GM23338 (cell line): ENCODE measurements at regions not wholly inside any gene's neighbourhood (a gene's known extent, or its start where the extent isn't known, plus 50 kb on each side); places are given as distances from the start of the nearest gene placed in this dataset.

Experiments used
- ATAC-seq: fragments of 200-7000 bp; cut with Tn5 transposase; 3 replicates; pipeline ENCODE4 v1.9.1; 2020
- DNase-seq: peaks from one replicate; pipeline ENCODE4 v3.0.0-alpha.2; 2015; ENCODE audit warnings: low spot score
- H2AFZ ChIP-seq: fragments of 200-600 bp; sonication (generic); 2 replicates; pipeline ENCODE4 v1.8.0; 2016; ENCODE audit warnings: antibody characterized with exemption, mild to moderate bottlenecking, moderate library complexity
- H3F3A ChIP-seq: fragments of 200-600 bp; sonication (generic); replicated peaks from 2 replicates; pipeline ENCODE4 v1.8.0; 2017; ENCODE audit warnings: antibody characterized with exemption, mixed run types, low read depth
- H3K27ac ChIP-seq: fragments of 200-600 bp; sonication (generic); 2 replicates; pipeline ENCODE4 v1.6.1; 2016; ENCODE audit warnings: low read depth
- H3K27me3 ChIP-seq: fragments of 200-600 bp; sonication (generic); 2 replicates; pipeline ENCODE4 v1.8.0; 2016; ENCODE audit warnings: mild to moderate bottlenecking, mixed run types, moderate library complexity; ENCODE audit not compliant: insufficient read depth
- H3K36me3 ChIP-seq: fragments of 200-600 bp; sonication (generic); 2 replicates; pipeline ENCODE4 v1.8.0; 2016; ENCODE audit warnings: mild to moderate bottlenecking; ENCODE audit not compliant: insufficient read depth
- H3K4me1 ChIP-seq: fragments of 200-600 bp; sonication (generic); 2 replicates; pipeline ENCODE4 v1.8.0; 2016; ENCODE audit warnings: mild to moderate bottlenecking, moderate library complexity; ENCODE audit not compliant: insufficient read depth
- H3K4me2 ChIP-seq: fragments of 200-600 bp; sonication (generic); 2 replicates; pipeline ENCODE4 v1.7.1; 2017; ENCODE audit warnings: mixed run types
- H3K4me3 ChIP-seq: fragments of 200-600 bp; sonication (generic); 2 replicates; pipeline ENCODE4 v1.6.1; 2016; ENCODE audit warnings: mixed run types
- H3K79me2 ChIP-seq: fragments of 200-600 bp; sonication (generic); replicated peaks from 2 replicates; pipeline ENCODE4 v1.8.0; 2017; ENCODE audit warnings: mild to moderate bottlenecking; ENCODE audit not compliant: insufficient read depth
- H3K9me2 ChIP-seq: fragments of 200-600 bp; sonication (generic); 2 replicates; pipeline ENCODE4 v1.8.0; 2017; ENCODE audit not compliant: insufficient read depth
- H4K20me1 ChIP-seq: fragments of 200-600 bp; sonication (generic); replicated peaks from 2 replicates; pipeline ENCODE4 v1.8.0; 2017; ENCODE audit warnings: mild to moderate bottlenecking; ENCODE audit not compliant: insufficient read depth
- H3K27ac Mint-ChIP-seq: 2 replicates; pipeline ENCODE4 v1.8.0; 2020; ENCODE audit warnings: inconsistent platforms, mild to moderate bottlenecking, moderate library complexity, mixed read lengths
- H3K27me3 Mint-ChIP-seq: 3 replicates; pipeline ENCODE4 v1.8.0; 2022; ENCODE audit warnings: low read depth, mild to moderate bottlenecking, moderate library complexity, mixed read lengths, inconsistent platforms; ENCODE audit not compliant: insufficient read depth, poor library complexity
- H3K36me3 Mint-ChIP-seq: 3 replicates; pipeline ENCODE4 v1.8.0; 2021; ENCODE audit warnings: low read depth, mild to moderate bottlenecking, inconsistent platforms, moderate library complexity, mixed read lengths
- H3K4me1 Mint-ChIP-seq: 3 replicates; pipeline ENCODE4 v1.8.0; 2020; ENCODE audit warnings: mild to moderate bottlenecking, inconsistent platforms, mixed read lengths
- H3K4me3 Mint-ChIP-seq: 3 replicates; pipeline ENCODE4 v1.8.0; 2021; ENCODE audit warnings: moderate library complexity, mild to moderate bottlenecking, inconsistent platforms, mixed read lengths
- H3K9me3 Mint-ChIP-seq: 3 replicates; pipeline ENCODE4 v1.8.0; 2020; ENCODE audit warnings: moderate library complexity, mild to moderate bottlenecking, inconsistent platforms, mixed read lengths
- CREB1 ChIP-seq: fragments of 250-450 bp; sonication (Bioruptor Pico); IDR thresholded peaks from 2 replicates; pipeline ENCODE4 v1.5.0; 2020; ENCODE audit warnings: low read depth, mild to moderate bottlenecking, moderate library complexity
- EZH2 ChIP-seq: fragments of 200-600 bp; sonication (generic); IDR thresholded peaks from one replicate; pipeline ENCODE4 v1.8.0; 2017; ENCODE audit warnings: antibody characterized with exemption, mild to moderate bottlenecking, low read depth; ENCODE audit not compliant: unreplicated experiment
- EZH2phosphoT487 ChIP-seq: fragments of 200-600 bp; sonication (generic); IDR thresholded peaks from one replicate; pipeline ENCODE4 v1.8.1; 2018; ENCODE audit warnings: antibody characterized with exemption; ENCODE audit not compliant: unreplicated experiment
- JUNB ChIP-seq: IDR thresholded peaks from one replicate; pipeline ENCODE4 v1.6.1; 2016; ENCODE audit warnings: antibody characterized with exemption; ENCODE audit not compliant: unreplicated experiment
- NANOG ChIP-seq: IDR thresholded peaks from 2 replicates; pipeline ENCODE4 v1.6.1; 2016; ENCODE audit warnings: antibody characterized with exemption, borderline replicate concordance
- POLR2AphosphoS5 ChIP-seq: IDR thresholded peaks from 2 replicates; pipeline ENCODE4 v1.6.1; 2016; ENCODE audit warnings: antibody characterized with exemption, low read depth
- ZNF114 ChIP-seq: fragments of 250-450 bp; sonication (Bioruptor Pico); IDR thresholded peaks from 2 replicates; pipeline ENCODE4 v1.5.0; 2020; ENCODE audit warnings: mild to moderate bottlenecking, moderate library complexity
- ZNF331 ChIP-seq: fragments of 250-450 bp; sonication (Bioruptor Pico); IDR thresholded peaks from 2 replicates; pipeline ENCODE4 v1.5.0; 2020; ENCODE audit warnings: low read depth, mild to moderate bottlenecking, moderate library complexity
- TF ChIP-seq, protein P1 (sequence below): fragments of 250-450 bp; sonication (Bioruptor Pico); IDR thresholded peaks from 2 replicates; pipeline ENCODE4 v1.5.0; 2020; ENCODE audit warnings: mild to moderate bottlenecking, moderate library complexity
- TF ChIP-seq, protein P2 (sequence below): IDR thresholded peaks from 2 replicates; pipeline ENCODE4 v1.6.1; 2016; ENCODE audit warnings: antibody characterized with exemption

DNA sequence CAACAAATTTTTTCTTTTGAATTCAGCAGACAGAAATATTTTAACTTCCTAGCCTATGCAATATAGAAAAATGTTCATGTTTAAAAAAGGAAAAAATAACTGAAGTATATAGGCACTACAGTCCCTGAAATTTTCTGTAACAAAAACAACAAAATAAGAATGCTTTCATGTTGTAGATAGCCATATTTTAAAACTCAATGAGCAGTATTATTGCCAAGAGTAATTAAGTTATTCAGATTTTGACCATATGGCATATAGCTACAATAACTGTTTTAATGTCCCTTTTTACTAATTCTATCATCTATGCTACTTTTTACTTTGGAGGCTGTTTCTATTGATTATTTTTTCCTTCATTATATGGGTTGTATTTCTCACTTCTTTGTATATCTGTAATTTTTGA is 283.3 kb upstream of the RIMS1 start:
- H3K27me3 Mint-ChIP-seq, result peaks cover 2% of the 10 kb centered on the region
- no peaks in the 10 kb centered on the region; the same call in 2 of the 3 replicates for H3K9me3 Mint-ChIP-seq
- Histone ChIP-seq H3K4me2 (no peak overlapping the region), H3K4me1 (0 out of 2 replicates have a peak, but pooled peaks cover 6% of the 10 kb centered on the region), H3K79me2 (no peaks in the 10 kb centered on the region), H3K27me3 (no peaks in the 10 kb centered on the region), H3K36me3 (no peaks in the 10 kb centered on the region), H2AFZ (no peak overlapping the region), H3F3A (no peaks in the 10 kb centered on the region), H3K4me3 (no peak overlapping the region), H3K27ac (no peak overlapping the region), H4K20me1 (no peaks in the 10 kb centered on the region), H3K9me2 (no peaks in the 10 kb centered on the region)
- DNase-seq (no peak), ATAC-seq (no peak)
- no peaks in the 10 kb centered on the region for H3K36me3 Mint-ChIP-seq
- peaks cover 11% of the 10 kb centered on the region; the same call in 2 of the 3 replicates for H3K4me1 Mint-ChIP-seq
- H3K4me3 Mint-ChIP-seq, result no peak overlapping the region
- no peak overlapping the region for H3K27ac Mint-ChIP-seq
- TF ChIP-seq, protein P1, sequence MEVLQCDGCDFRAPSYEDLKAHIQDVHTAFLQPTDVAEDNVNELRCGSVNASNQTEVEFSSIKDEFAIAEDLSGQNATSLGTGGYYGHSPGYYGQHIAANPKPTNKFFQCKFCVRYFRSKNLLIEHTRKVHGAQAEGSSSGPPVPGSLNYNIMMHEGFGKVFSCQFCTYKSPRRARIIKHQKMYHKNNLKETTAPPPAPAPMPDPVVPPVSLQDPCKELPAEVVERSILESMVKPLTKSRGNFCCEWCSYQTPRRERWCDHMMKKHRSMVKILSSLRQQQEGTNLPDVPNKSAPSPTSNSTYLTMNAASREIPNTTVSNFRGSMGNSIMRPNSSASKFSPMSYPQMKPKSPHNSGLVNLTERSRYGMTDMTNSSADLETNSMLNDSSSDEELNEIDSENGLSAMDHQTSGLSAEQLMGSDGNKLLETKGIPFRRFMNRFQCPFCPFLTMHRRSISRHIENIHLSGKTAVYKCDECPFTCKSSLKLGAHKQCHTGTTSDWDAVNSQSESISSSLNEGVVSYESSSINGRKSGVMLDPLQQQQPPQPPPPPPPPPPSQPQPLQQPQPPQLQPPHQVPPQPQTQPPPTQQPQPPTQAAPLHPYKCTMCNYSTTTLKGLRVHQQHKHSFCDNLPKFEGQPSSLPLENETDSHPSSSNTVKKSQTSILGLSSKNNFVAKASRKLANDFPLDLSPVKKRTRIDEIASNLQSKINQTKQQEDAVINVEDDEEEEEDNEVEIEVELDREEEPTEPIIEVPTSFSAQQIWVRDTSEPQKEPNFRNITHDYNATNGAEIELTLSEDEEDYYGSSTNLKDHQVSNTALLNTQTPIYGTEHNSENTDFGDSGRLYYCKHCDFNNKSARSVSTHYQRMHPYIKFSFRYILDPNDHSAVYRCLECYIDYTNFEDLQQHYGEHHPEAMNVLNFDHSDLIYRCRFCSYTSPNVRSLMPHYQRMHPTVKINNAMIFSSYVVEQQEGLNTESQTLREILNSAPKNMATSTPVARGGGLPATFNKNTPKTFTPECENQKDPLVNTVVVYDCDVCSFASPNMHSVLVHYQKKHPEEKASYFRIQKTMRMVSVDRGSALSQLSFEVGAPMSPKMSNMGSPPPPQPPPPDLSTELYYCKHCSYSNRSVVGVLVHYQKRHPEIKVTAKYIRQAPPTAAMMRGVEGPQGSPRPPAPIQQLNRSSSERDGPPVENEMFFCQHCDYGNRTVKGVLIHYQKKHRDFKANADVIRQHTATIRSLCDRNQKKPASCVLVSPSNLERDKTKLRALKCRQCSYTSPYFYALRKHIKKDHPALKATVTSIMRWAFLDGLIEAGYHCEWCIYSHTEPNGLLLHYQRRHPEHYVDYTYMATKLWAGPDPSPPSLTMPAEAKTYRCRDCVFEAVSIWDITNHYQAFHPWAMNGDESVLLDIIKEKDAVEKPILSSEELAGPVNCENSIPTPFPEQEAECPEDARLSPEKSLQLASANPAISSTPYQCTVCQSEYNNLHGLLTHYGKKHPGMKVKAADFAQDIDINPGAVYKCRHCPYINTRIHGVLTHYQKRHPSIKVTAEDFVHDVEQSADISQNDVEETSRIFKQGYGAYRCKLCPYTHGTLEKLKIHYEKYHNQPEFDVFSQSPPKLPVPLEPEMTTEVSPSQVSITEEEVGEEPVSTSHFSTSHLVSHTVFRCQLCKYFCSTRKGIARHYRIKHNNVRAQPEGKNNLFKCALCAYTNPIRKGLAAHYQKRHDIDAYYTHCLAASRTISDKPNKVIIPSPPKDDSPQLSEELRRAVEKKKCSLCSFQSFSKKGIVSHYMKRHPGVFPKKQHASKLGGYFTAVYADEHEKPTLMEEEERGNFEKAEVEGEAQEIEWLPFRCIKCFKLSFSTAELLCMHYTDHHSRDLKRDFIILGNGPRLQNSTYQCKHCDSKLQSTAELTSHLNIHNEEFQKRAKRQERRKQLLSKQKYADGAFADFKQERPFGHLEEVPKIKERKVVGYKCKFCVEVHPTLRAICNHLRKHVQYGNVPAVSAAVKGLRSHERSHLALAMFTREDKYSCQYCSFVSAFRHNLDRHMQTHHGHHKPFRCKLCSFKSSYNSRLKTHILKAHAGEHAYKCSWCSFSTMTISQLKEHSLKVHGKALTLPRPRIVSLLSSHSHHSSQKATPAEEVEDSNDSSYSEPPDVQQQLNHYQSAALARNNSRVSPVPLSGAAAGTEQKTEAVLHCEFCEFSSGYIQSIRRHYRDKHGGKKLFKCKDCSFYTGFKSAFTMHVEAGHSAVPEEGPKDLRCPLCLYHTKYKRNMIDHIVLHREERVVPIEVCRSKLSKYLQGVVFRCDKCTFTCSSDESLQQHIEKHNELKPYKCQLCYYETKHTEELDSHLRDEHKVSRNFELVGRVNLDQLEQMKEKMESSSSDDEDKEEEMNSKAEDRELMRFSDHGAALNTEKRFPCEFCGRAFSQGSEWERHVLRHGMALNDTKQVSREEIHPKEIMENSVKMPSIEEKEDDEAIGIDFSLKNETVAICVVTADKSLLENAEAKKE (CRISPR knock-in tag), result no peak
- TF ChIP-seq, protein P2, sequence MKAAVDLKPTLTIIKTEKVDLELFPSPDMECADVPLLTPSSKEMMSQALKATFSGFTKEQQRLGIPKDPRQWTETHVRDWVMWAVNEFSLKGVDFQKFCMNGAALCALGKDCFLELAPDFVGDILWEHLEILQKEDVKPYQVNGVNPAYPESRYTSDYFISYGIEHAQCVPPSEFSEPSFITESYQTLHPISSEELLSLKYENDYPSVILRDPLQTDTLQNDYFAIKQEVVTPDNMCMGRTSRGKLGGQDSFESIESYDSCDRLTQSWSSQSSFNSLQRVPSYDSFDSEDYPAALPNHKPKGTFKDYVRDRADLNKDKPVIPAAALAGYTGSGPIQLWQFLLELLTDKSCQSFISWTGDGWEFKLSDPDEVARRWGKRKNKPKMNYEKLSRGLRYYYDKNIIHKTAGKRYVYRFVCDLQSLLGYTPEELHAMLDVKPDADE, result no peak
- TF ChIP-seq ZNF331 (CRISPR knock-in tag), result no peak
- no peak for TF ChIP-seq NANOG
- no peak for TF ChIP-seq CREB1 (CRISPR knock-in tag)
- TF ChIP-seq POLR2AphosphoS5, result no peak
- TF ChIP-seq EZH2, result no peak
- TF ChIP-seq JUNB, result no peak
- no peak for TF ChIP-seq EZH2phosphoT487
- TF ChIP-seq ZNF114 (CRISPR knock-in tag), result no peak
